GM23338 (cell line): ENCODE measurements at regions not wholly inside any gene's neighbourhood (a gene's known extent, or its start where the extent isn't known, plus 50 kb on each side); places are given as distances from the start of the nearest gene placed in this dataset.
"Not testable (repeated sequence)": the region's sequence is repeated elsewhere in the genome, so short reads cannot be mapped to it uniquely, and the experiment has no call there.

Experiments
- ATAC-seq: fragments of 200-7000 bp; cut with Tn5 transposase; 3 replicates; pipeline ENCODE4 v1.9.1; 2020
- DNase-seq: peaks from one replicate; pipeline ENCODE4 v3.0.0-alpha.2; 2015; ENCODE audit warnings: low spot score
- H2AFZ ChIP-seq: fragments of 200-600 bp; sonication (generic); 2 replicates; pipeline ENCODE4 v1.8.0; 2016; ENCODE audit warnings: antibody characterized with exemption, mild to moderate bottlenecking, moderate library complexity
- H3F3A ChIP-seq: fragments of 200-600 bp; sonication (generic); replicated peaks from 2 replicates; pipeline ENCODE4 v1.8.0; 2017; ENCODE audit warnings: antibody characterized with exemption, mixed run types, low read depth
- H3K27ac ChIP-seq: fragments of 200-600 bp; sonication (generic); 2 replicates; pipeline ENCODE4 v1.6.1; 2016; ENCODE audit warnings: low read depth
- H3K27me3 ChIP-seq: fragments of 200-600 bp; sonication (generic); 2 replicates; pipeline ENCODE4 v1.8.0; 2016; ENCODE audit warnings: mild to moderate bottlenecking, mixed run types, moderate library complexity; ENCODE audit not compliant: insufficient read depth
- H3K36me3 ChIP-seq: fragments of 200-600 bp; sonication (generic); 2 replicates; pipeline ENCODE4 v1.8.0; 2016; ENCODE audit warnings: mild to moderate bottlenecking; ENCODE audit not compliant: insufficient read depth
- H3K4me1 ChIP-seq: fragments of 200-600 bp; sonication (generic); 2 replicates; pipeline ENCODE4 v1.8.0; 2016; ENCODE audit warnings: mild to moderate bottlenecking, moderate library complexity; ENCODE audit not compliant: insufficient read depth
- H3K4me2 ChIP-seq: fragments of 200-600 bp; sonication (generic); 2 replicates; pipeline ENCODE4 v1.7.1; 2017; ENCODE audit warnings: mixed run types
- H3K4me3 ChIP-seq: fragments of 200-600 bp; sonication (generic); 2 replicates; pipeline ENCODE4 v1.6.1; 2016; ENCODE audit warnings: mixed run types
- H3K79me2 ChIP-seq: fragments of 200-600 bp; sonication (generic); replicated peaks from 2 replicates; pipeline ENCODE4 v1.8.0; 2017; ENCODE audit warnings: mild to moderate bottlenecking; ENCODE audit not compliant: insufficient read depth
- H3K9me2 ChIP-seq: fragments of 200-600 bp; sonication (generic); 2 replicates; pipeline ENCODE4 v1.8.0; 2017; ENCODE audit not compliant: insufficient read depth
- H4K20me1 ChIP-seq: fragments of 200-600 bp; sonication (generic); replicated peaks from 2 replicates; pipeline ENCODE4 v1.8.0; 2017; ENCODE audit warnings: mild to moderate bottlenecking; ENCODE audit not compliant: insufficient read depth
- H3K27ac Mint-ChIP-seq: 2 replicates; pipeline ENCODE4 v1.8.0; 2020; ENCODE audit warnings: inconsistent platforms, mild to moderate bottlenecking, moderate library complexity, mixed read lengths
- H3K27me3 Mint-ChIP-seq: 3 replicates; pipeline ENCODE4 v1.8.0; 2022; ENCODE audit warnings: low read depth, mild to moderate bottlenecking, moderate library complexity, mixed read lengths, inconsistent platforms; ENCODE audit not compliant: insufficient read depth, poor library complexity
- H3K36me3 Mint-ChIP-seq: 3 replicates; pipeline ENCODE4 v1.8.0; 2021; ENCODE audit warnings: low read depth, mild to moderate bottlenecking, inconsistent platforms, moderate library complexity, mixed read lengths
- H3K4me1 Mint-ChIP-seq: 3 replicates; pipeline ENCODE4 v1.8.0; 2020; ENCODE audit warnings: mild to moderate bottlenecking, inconsistent platforms, mixed read lengths
- H3K4me3 Mint-ChIP-seq: 3 replicates; pipeline ENCODE4 v1.8.0; 2021; ENCODE audit warnings: moderate library complexity, mild to moderate bottlenecking, inconsistent platforms, mixed read lengths
- H3K9me3 Mint-ChIP-seq: 3 replicates; pipeline ENCODE4 v1.8.0; 2020; ENCODE audit warnings: moderate library complexity, mild to moderate bottlenecking, inconsistent platforms, mixed read lengths
- CTCF ChIP-seq, 2 experiments: fragments of 200-600 bp in 1 of 2; sonication (generic) in 1 of 2; conservative IDR thresholded peaks; 2 replicates each; pipeline versions ENCODE4 v1.5.1 to v1.6.1; 2016 to 2017; ENCODE audit warnings: antibody characterized with exemption in 2 of 2, low read depth in 2 of 2, mild to moderate bottlenecking in 2 of 2, moderate library complexity in 1 of 2
- ETS1 ChIP-seq: IDR thresholded peaks from 2 replicates; pipeline ENCODE4 v1.6.1; 2016; ENCODE audit warnings: antibody characterized with exemption
- EZH2 ChIP-seq: fragments of 200-600 bp; sonication (generic); IDR thresholded peaks from one replicate; pipeline ENCODE4 v1.8.0; 2017; ENCODE audit warnings: antibody characterized with exemption, mild to moderate bottlenecking, low read depth; ENCODE audit not compliant: unreplicated experiment
- JUNB ChIP-seq: IDR thresholded peaks from one replicate; pipeline ENCODE4 v1.6.1; 2016; ENCODE audit warnings: antibody characterized with exemption; ENCODE audit not compliant: unreplicated experiment
- NANOG ChIP-seq: IDR thresholded peaks from 2 replicates; pipeline ENCODE4 v1.6.1; 2016; ENCODE audit warnings: antibody characterized with exemption, borderline replicate concordance
- REST ChIP-seq: IDR thresholded peaks from one replicate; pipeline ENCODE4 v1.6.1; 2018; ENCODE audit warnings: antibody characterized with exemption; ENCODE audit not compliant: unreplicated experiment
- STAT1 ChIP-seq: IDR thresholded peaks from one replicate; pipeline ENCODE4 v1.6.1; 2016; ENCODE audit warnings: antibody characterized with exemption; ENCODE audit not compliant: unreplicated experiment
- ZNF331 ChIP-seq: fragments of 250-450 bp; sonication (Bioruptor Pico); IDR thresholded peaks from 2 replicates; pipeline ENCODE4 v1.5.0; 2020; ENCODE audit warnings: low read depth, mild to moderate bottlenecking, moderate library complexity

GRCh38 chr4:189810318-189811181 lies 130.1 kb upstream of the FRG1 start:
- not testable (repeated sequence) for H3K4me2 ChIP-seq, H3K4me3 Mint-ChIP-seq, H3K36me3 ChIP-seq, H3K27me3 ChIP-seq, H3K4me3 ChIP-seq, H3K79me2 ChIP-seq, H3K4me1 ChIP-seq, H3K27ac Mint-ChIP-seq, H3K9me2 ChIP-seq, H3K27me3 Mint-ChIP-seq, H2AFZ ChIP-seq, H4K20me1 ChIP-seq, H3K4me1 Mint-ChIP-seq, DNase-seq, H3F3A ChIP-seq, ATAC-seq, H3K27ac ChIP-seq
- Mint-ChIP-seq H3K36me3 (peaks cover 21% of the 10 kb centered on the region), H3K9me3 (peaks cover 75% of the 10 kb centered on the region)

GRCh38 chr4:189815404-189816192 lies 125.1 kb upstream of the FRG1 start:
- DNase-seq (no peak), ATAC-seq (no peak)
- no peaks in the 10 kb centered on the region for H3K27me3 ChIP-seq
- no peak overlapping the region for H3K27ac ChIP-seq
- no peaks in the 10 kb centered on the region for H3K27me3 Mint-ChIP-seq
- H3K27ac Mint-ChIP-seq = no peak overlapping the region
- H3K4me2 ChIP-seq = no peak overlapping the region
- no peak overlapping the region for H2AFZ ChIP-seq
- H3K4me1 Mint-ChIP-seq = no peaks in the 10 kb centered on the region
- H3K36me3 Mint-ChIP-seq = peaks cover 6% of the 10 kb centered on the region; the same call in 2 of the 3 replicates
- 0 out of 2 replicates have a peak, but pooled peaks cover 5% of the 10 kb centered on the region for H3K9me2 ChIP-seq
- no peaks in the 10 kb centered on the region for H3K79me2 ChIP-seq
- no peaks in the 10 kb centered on the region for H3K4me1 ChIP-seq
- H3F3A ChIP-seq = no peaks in the 10 kb centered on the region
- H3K9me3 Mint-ChIP-seq = peaks cover 51% of the 10 kb centered on the region
- no peak overlapping the region for H3K4me3 ChIP-seq
- no peaks in the 10 kb centered on the region for H3K36me3 ChIP-seq
- no peaks in the 10 kb centered on the region for H4K20me1 ChIP-seq
- no peak overlapping the region for H3K4me3 Mint-ChIP-seq
- TF ChIP-seq JUNB (no peak), ZNF331 (CRISPR knock-in tag) (no peak), STAT1 (no peak), REST (no peak), NANOG (no peak), ETS1 (no peak), EZH2 (no peak), CTCF (conservative IDR thresholded peaks at IDR 0.05; ENCODE audit: low read depth in 2 of 2) (no peak)
